ENCODE measurements at regions not wholly inside any gene's neighbourhood (a gene's known extent, or its start where the extent isn't known, plus 50 kb on each side); places are given as distances from the start of the nearest gene placed in this dataset.

GRCh38 chr3:59696783-59697182 lies 647.0 kb upstream of the CFAP20DC start:
- TF ChIP-seq CTCF (conservative IDR thresholded peaks at IDR 0.05; ENCODE audit: low read depth, low read length) (no peak), EZH2 (IDR thresholded peaks at IDR 0.05; ENCODE audit: borderline replicate concordance, low read depth, low read length, poor library complexity, severe bottlenecking) (no peak)
